Smooth muscle cell of the brain vasculature (primary cell): ENCODE measurements at regions not wholly inside any gene's neighbourhood (a gene's known extent, or its start where the extent isn't known, plus 50 kb on each side); places are given as distances from the start of the nearest gene placed in this dataset.
"Not testable (repeated sequence)": the region's sequence is repeated elsewhere in the genome, so short reads cannot be mapped to it uniquely, and the experiment has no call there.

Experiments
- DNase-seq: peaks from one replicate; pipeline ENCODE4 v3.0.0-alpha.2; 2012; ENCODE audit warnings: low read depth, low spot score

GRCh38 chr2:81078631-81079030 lies 774.1 kb upstream of the LRRTM1 start:
- no peak for DNase-seq

GRCh38 chr2:81078102-81078501 lies 773.5 kb upstream of the LRRTM1 start:
- DNase-seq, result no peak

GRCh38 chr2:81077396-81077795 lies 772.8 kb upstream of the LRRTM1 start:
- no peak for DNase-seq

- DNase-seq, result no peak
Measured at GRCh38 chr2:81073412-81073811, 768.9 kb upstream of the LRRTM1 start.

- no peak for DNase-seq
Measured at GRCh38 chr2:81068144-81068543, 763.6 kb upstream of the LRRTM1 start.

GRCh38 chr2:81061016-81061415 lies 756.5 kb upstream of the LRRTM1 start:
- DNase-seq, result no peak

- DNase-seq, result no peak
Measured at GRCh38 chr2:81050580-81051095, 746.1 kb upstream of the LRRTM1 start.

GRCh38 chr2:81043681-81044080 lies 739.1 kb upstream of the LRRTM1 start:
- no peak for DNase-seq

GRCh38 chr2:81007104-81007503 lies 702.6 kb upstream of the LRRTM1 start:
- no peak for DNase-seq

- DNase-seq, result no peak
Measured at GRCh38 chr2:81002906-81003305, 698.4 kb upstream of the LRRTM1 start.

- DNase-seq, result no peak
Measured at GRCh38 chr2:80987466-80987865, 682.9 kb upstream of the LRRTM1 start.

- DNase-seq, result no peak
Measured at GRCh38 chr2:80969900-80970299, 665.3 kb upstream of the LRRTM1 start.

- no peak for DNase-seq
Measured at GRCh38 chr2:80968450-80968849, 663.9 kb upstream of the LRRTM1 start.

GRCh38 chr2:80947601-80948130 lies 643.1 kb upstream of the LRRTM1 start:
- no peak for DNase-seq

- DNase-seq, result no peak
Measured at GRCh38 chr2:80943487-80943886, 638.9 kb upstream of the LRRTM1 start.

GRCh38 chr2:80942766-80943165 lies 638.2 kb upstream of the LRRTM1 start:
- no peak for DNase-seq

GRCh38 chr2:80938463-80938862 lies 633.9 kb upstream of the LRRTM1 start:
- DNase-seq, result no peak

GRCh38 chr2:80931820-80932219 lies 627.3 kb upstream of the LRRTM1 start:
- DNase-seq, result not testable (repeated sequence)

GRCh38 chr2:80930777-80931176 lies 626.2 kb upstream of the LRRTM1 start:
- no peak for DNase-seq

GRCh38 chr2:80926168-80926567 lies 621.6 kb upstream of the LRRTM1 start:
- DNase-seq, result no peak

- no peak for DNase-seq
Measured at GRCh38 chr2:80896576-80896975, 592.0 kb upstream of the LRRTM1 start.

GRCh38 chr2:80894486-80894885 lies 589.9 kb upstream of the LRRTM1 start:
- DNase-seq, result no peak

GRCh38 chr2:80893711-80894110 lies 589.2 kb upstream of the LRRTM1 start:
- no peak for DNase-seq

GRCh38 chr2:80889009-80889408 lies 584.5 kb upstream of the LRRTM1 start:
- no peak for DNase-seq
